ENCODE measurements at regions not wholly inside any gene's neighbourhood (a gene's known extent, or its start where the extent isn't known, plus 50 kb on each side); places are given as distances from the start of the nearest gene placed in this dataset.

GRCh38 chr20:54865273-54865672 is 389.9 kb downstream of the DOK5 start:
- Histone ChIP-seq H3K27me3 (no peaks in the 10 kb centered on the region), H3K4me1 (replicated peaks in 1 of 2) (no peaks in the 10 kb centered on the region), H3K4me3 (no peak overlapping the region), H3K9me3 (replicated peaks in 1 of 3) (no peaks in the 10 kb centered on the region), H3K36me3 (replicated peaks in 1 of 2) (no peaks in the 10 kb centered on the region), H3K27ac (no peak overlapping the region)
- 62 to 84% (median 76%) methylated on average over 4 of the region's 4 CpGs for WGBS, 4 donors
- no peak for TF ChIP-seq POLR2A (IDR thresholded peaks at IDR 0.05)
- no peak for TF ChIP-seq CTCF (IDR thresholded peaks at IDR 0.05)
- DNase-seq, result no peak
- intact Hi-C loops (cut with DNase I), result no loop called here

GRCh38 chr20:54860716-54861115 is 385.3 kb downstream of the DOK5 start:
- H3K4me3 ChIP-seq, result no peak overlapping the region
- no peak for DNase-seq
- 53 to 58% (median 57%) methylated on average over 4 of the region's 4 CpGs for WGBS, 4 donors

GRCh38 chr20:54856202-54856601 is 380.8 kb downstream of the DOK5 start:
- no peaks in the 10 kb centered on the region for H3K36me3 ChIP-seq (replicated peaks in 1 of 2)
- H3K27ac ChIP-seq, result no peak overlapping the region
- DNase-seq, result no peak
- no peaks in the 10 kb centered on the region for H3K4me1 ChIP-seq (replicated peaks in 1 of 2)
- TF ChIP-seq CTCF (IDR thresholded peaks at IDR 0.05) (no peak), POLR2A (IDR thresholded peaks at IDR 0.05) (no peak)
- intact Hi-C loops (cut with DNase I), result no loop called here
- 73 to 88% (median 84%) methylated on average over 2 of the region's 2 CpGs for WGBS, 4 donors
- H3K4me3 ChIP-seq, result no peak overlapping the region
- no peaks in the 10 kb centered on the region for H3K9me3 ChIP-seq (replicated peaks in 1 of 3)
- no peaks in the 10 kb centered on the region for H3K27me3 ChIP-seq

More at GRCh38 chr20:54860716-54861115, 385.3 kb downstream of the DOK5 start:
- H3K27me3 ChIP-seq, result no peaks in the 10 kb centered on the region
- intact Hi-C loops (cut with DNase I), result no loop called here
- no peaks in the 10 kb centered on the region for H3K9me3 ChIP-seq (replicated peaks in 1 of 3)
- TF ChIP-seq POLR2A (IDR thresholded peaks at IDR 0.05), result no peak
- no peak overlapping the region for H3K27ac ChIP-seq
- no peaks in the 10 kb centered on the region for H3K36me3 ChIP-seq (replicated peaks in 1 of 2)
- H3K4me1 ChIP-seq (replicated peaks in 1 of 2), result no peaks in the 10 kb centered on the region

GRCh38 chr20:54849741-54850140 is 374.3 kb downstream of the DOK5 start:
- 69 to 75% (median 74%) methylated on average over 3 of the region's 3 CpGs for WGBS, 4 donors
- TF ChIP-seq CTCF (IDR thresholded peaks at IDR 0.05) (no peak), POLR2A (IDR thresholded peaks at IDR 0.05) (no peak)
- no peaks in the 10 kb centered on the region for H3K4me1 ChIP-seq (replicated peaks in 1 of 2)
- no peak for DNase-seq
- no peak overlapping the region for H3K4me3 ChIP-seq
- no peaks in the 10 kb centered on the region for H3K36me3 ChIP-seq (replicated peaks in 1 of 2)
- no peak overlapping the region for H3K27ac ChIP-seq
- no peaks in the 10 kb centered on the region for H3K27me3 ChIP-seq
- H3K9me3 ChIP-seq (replicated peaks in 1 of 3), result no peaks in the 10 kb centered on the region
- intact Hi-C loops (cut with DNase I), result no loop called here

- Histone ChIP-seq H3K27me3 (no peaks in the 10 kb centered on the region), H3K27ac (no peak overlapping the region), H3K4me1 (replicated peaks in 1 of 2) (no peaks in the 10 kb centered on the region), H3K36me3 (replicated peaks in 1 of 2) (no peaks in the 10 kb centered on the region), H3K9me3 (replicated peaks in 1 of 3) (no peaks in the 10 kb centered on the region), H3K4me3 (no peak overlapping the region)
- intact Hi-C loops (cut with DNase I), result no loop called here
- no peak for DNase-seq
- 72 to 90% (median 73%) methylated on average over 1 to 2 of the region's 2 CpGs for WGBS, 4 donors
- TF ChIP-seq POLR2A (IDR thresholded peaks at IDR 0.05) (no peak), CTCF (IDR thresholded peaks at IDR 0.05) (no peak)
Measured at GRCh38 chr20:54848984-54849538, 373.7 kb downstream of the DOK5 start.
